ENCODE measurements at regions not wholly inside any gene's neighbourhood (a gene's known extent, or its start where the extent isn't known, plus 50 kb on each side); places are given as distances from the start of the nearest gene placed in this dataset.

DNA sequence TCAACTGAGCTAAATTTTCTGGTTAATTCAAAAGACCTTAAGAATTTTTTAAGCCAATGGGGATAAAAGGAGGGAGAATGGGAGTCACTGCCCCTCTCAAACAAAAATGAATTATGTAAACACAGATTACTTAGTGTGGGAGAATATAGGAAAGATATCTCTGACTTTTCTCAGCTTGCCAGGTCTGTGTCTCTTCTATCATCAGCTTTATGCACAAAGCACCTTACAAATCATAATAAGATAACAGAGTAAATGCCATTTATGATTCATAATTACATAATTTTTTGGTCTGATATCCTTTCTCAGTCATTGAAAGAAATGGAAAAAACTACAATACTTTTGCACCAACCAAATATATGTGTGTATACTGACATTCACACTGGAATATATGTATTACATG, 604.6 kb upstream of the FAM241A start:
- H3K27ac ChIP-seq (ENCODE audit: low read depth in 2 of 2, low read length in 2 of 2): no peak overlapping the region
- TF ChIP-seq, protein P1, sequence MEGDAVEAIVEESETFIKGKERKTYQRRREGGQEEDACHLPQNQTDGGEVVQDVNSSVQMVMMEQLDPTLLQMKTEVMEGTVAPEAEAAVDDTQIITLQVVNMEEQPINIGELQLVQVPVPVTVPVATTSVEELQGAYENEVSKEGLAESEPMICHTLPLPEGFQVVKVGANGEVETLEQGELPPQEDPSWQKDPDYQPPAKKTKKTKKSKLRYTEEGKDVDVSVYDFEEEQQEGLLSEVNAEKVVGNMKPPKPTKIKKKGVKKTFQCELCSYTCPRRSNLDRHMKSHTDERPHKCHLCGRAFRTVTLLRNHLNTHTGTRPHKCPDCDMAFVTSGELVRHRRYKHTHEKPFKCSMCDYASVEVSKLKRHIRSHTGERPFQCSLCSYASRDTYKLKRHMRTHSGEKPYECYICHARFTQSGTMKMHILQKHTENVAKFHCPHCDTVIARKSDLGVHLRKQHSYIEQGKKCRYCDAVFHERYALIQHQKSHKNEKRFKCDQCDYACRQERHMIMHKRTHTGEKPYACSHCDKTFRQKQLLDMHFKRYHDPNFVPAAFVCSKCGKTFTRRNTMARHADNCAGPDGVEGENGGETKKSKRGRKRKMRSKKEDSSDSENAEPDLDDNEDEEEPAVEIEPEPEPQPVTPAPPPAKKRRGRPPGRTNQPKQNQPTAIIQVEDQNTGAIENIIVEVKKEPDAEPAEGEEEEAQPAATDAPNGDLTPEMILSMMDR (IDR thresholded peaks at IDR 0.05; ENCODE audit: borderline replicate concordance, extremely low read depth, insufficient read depth): no peak
- DNase-seq (no peak), FAIRE-seq (no peak)
- H3K9ac ChIP-seq (ENCODE audit: low read length in 3 of 3): no peak overlapping the region
- H3K9me3 ChIP-seq (ENCODE audit: control insufficient read depth in 2 of 3, insufficient read depth in 1 of 3, low read length in 3 of 3): no peaks in the 10 kb centered on the region
- H3K4me3 ChIP-seq (ENCODE audit: low read length in 3 of 3): no peak overlapping the region
- intact Hi-C loops (cut with DNase I): no loop called here
- H3K36me3 ChIP-seq (ENCODE audit: control insufficient read depth in 2 of 3, insufficient read depth in 3 of 3, low read length in 3 of 3): no peaks in the 10 kb centered on the region
- no peaks in the 10 kb centered on the region for H3K27me3 ChIP-seq (ENCODE audit: control insufficient read depth, insufficient read depth, low read length)
- no peaks in the 10 kb centered on the region for H3K4me1 ChIP-seq (ENCODE audit: control insufficient read depth in 2 of 3, insufficient read depth in 2 of 3, low read depth in 1 of 3, low read length in 3 of 3)

DNA sequence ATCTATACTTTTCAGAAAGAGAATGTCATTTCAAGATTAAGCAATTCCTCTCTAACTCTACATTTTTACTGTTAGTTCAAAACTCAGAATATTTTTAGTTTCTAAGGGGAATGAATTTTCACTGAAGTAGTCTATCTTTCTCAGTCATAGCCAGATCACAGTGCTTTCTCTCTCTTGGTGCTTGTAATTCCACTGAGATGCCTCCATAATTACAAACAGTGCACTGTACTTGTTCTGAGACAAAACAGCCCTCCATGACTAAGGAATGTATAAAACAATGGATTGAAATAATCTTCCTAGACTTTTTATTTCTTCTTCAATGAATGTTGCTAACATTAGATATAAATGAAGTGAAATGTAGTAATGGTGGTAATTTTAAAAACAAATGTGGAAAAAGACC, 603.2 kb upstream of the FAM241A start:
- intact Hi-C loops (cut with DNase I): no loop called here
- H3K27me3 ChIP-seq (ENCODE audit: control insufficient read depth, insufficient read depth, low read length): no peaks in the 10 kb centered on the region
- no peak overlapping the region for H3K4me3 ChIP-seq (ENCODE audit: low read length in 3 of 3)
- no peak overlapping the region for H3K9ac ChIP-seq (ENCODE audit: low read length in 3 of 3)
- no peak overlapping the region for H3K27ac ChIP-seq (ENCODE audit: low read depth in 2 of 2, low read length in 2 of 2)
- no peaks in the 10 kb centered on the region for H3K9me3 ChIP-seq (ENCODE audit: control insufficient read depth in 2 of 3, insufficient read depth in 1 of 3, low read length in 3 of 3)
- no peak for FAIRE-seq
- H3K4me1 ChIP-seq (ENCODE audit: control insufficient read depth in 2 of 3, insufficient read depth in 2 of 3, low read depth in 1 of 3, low read length in 3 of 3): no peaks in the 10 kb centered on the region
- no peaks in the 10 kb centered on the region for H3K36me3 ChIP-seq (ENCODE audit: control insufficient read depth in 2 of 3, insufficient read depth in 3 of 3, low read length in 3 of 3)
- DNase-seq: no peak
- TF ChIP-seq, protein P1 (IDR thresholded peaks at IDR 0.05; ENCODE audit: borderline replicate concordance, extremely low read depth, insufficient read depth): no peak

DNA sequence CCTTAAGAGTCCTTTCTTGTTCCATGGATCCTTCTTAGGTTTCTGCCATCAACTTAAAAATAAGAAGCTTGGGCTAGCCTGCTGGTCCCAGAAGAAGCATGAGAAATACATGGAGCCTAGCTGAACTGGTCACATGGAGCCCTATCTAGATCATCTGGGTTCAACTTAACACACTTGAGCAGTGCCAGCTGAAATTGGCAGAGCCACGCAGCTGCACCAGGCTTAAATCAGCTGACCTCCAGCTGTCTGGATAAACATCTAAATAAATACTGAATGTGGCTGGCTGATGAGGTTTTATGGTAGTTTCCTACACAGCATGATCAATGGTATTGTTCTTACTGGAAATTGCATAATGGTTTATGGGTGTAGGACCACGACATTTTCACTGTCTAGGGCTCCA, 598.4 kb upstream of the FAM241A start:
- no peak overlapping the region for H3K9ac ChIP-seq (ENCODE audit: low read length in 3 of 3)
- H3K27me3 ChIP-seq (ENCODE audit: control insufficient read depth, insufficient read depth, low read length): no peaks in the 10 kb centered on the region
- DNase-seq (peak in 1 of 5 donors; percentile 2), FAIRE-seq (no peak)
- intact Hi-C loops (cut with DNase I): no loop called here
- TF ChIP-seq, protein P1 (IDR thresholded peaks at IDR 0.05; ENCODE audit: borderline replicate concordance, extremely low read depth, insufficient read depth): no peak
- H3K4me1 ChIP-seq (ENCODE audit: control insufficient read depth in 2 of 3, insufficient read depth in 2 of 3, low read depth in 1 of 3, low read length in 3 of 3): no peaks in the 10 kb centered on the region
- H3K36me3 ChIP-seq (ENCODE audit: control insufficient read depth in 2 of 3, insufficient read depth in 3 of 3, low read length in 3 of 3): no peaks in the 10 kb centered on the region
- no peak overlapping the region for H3K27ac ChIP-seq (ENCODE audit: low read depth in 2 of 2, low read length in 2 of 2)
- H3K9me3 ChIP-seq (ENCODE audit: control insufficient read depth in 2 of 3, insufficient read depth in 1 of 3, low read length in 3 of 3): no peaks in the 10 kb centered on the region
- H3K4me3 ChIP-seq (ENCODE audit: low read length in 3 of 3): no peak overlapping the region

DNA sequence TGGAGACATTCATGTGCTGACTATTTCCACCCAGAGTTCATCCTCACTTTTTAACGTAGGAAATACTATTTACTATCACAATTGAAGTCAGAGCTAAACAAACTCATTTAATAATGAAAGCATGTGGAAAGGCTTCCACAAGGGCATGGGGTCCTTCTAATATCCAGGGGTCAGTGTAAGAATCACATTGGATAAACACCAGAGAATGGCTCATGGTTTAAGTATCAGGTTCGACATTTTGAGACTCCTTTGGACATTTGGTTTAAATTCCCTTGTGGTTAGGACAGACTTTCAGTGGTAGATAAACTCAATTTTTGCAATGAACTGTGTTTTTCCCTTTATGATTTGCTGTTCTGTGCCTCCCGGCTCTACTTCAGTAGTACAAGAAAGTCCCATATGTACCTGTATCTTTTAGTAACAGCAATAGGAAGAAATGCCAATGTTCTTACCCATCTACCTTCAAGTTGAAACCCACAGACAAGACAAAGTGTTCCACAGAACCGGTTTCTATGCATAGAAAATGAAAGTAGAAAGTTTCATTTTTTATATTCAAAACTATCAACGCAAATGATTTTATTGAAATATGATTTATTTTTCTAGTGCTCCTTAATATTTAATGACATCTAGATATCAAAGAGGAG, 589.0 kb upstream of the FAM241A start:
- no peaks in the 10 kb centered on the region for H3K36me3 ChIP-seq (ENCODE audit: control insufficient read depth in 2 of 3, insufficient read depth in 3 of 3, low read length in 3 of 3)
- FAIRE-seq (no peak), DNase-seq (no peak)
- no peaks in the 10 kb centered on the region for H3K4me1 ChIP-seq (ENCODE audit: control insufficient read depth in 2 of 3, insufficient read depth in 2 of 3, low read depth in 1 of 3, low read length in 3 of 3)
- intact Hi-C loops (cut with DNase I): no loop called here
- H3K9ac ChIP-seq (ENCODE audit: low read length in 3 of 3): no peak overlapping the region
- H3K27ac ChIP-seq (ENCODE audit: low read depth in 2 of 2, low read length in 2 of 2): no peak overlapping the region
- no peak overlapping the region for H3K4me3 ChIP-seq (ENCODE audit: low read length in 3 of 3)
- no peaks in the 10 kb centered on the region for H3K9me3 ChIP-seq (ENCODE audit: control insufficient read depth in 2 of 3, insufficient read depth in 1 of 3, low read length in 3 of 3)
- TF ChIP-seq, protein P1 (IDR thresholded peaks at IDR 0.05; ENCODE audit: borderline replicate concordance, extremely low read depth, insufficient read depth): no peak
- no peaks in the 10 kb centered on the region for H3K27me3 ChIP-seq (ENCODE audit: control insufficient read depth, insufficient read depth, low read length)
